GM18517 (cell line): ENCODE measurements at regions not wholly inside any gene's neighbourhood (a gene's known extent, or its start where the extent isn't known, plus 50 kb on each side); places are given as distances from the start of the nearest gene placed in this dataset.
"Not testable (repeated sequence)": the region's sequence is repeated elsewhere in the genome, so short reads cannot be mapped to it uniquely, and the experiment has no call there.

Experiments
- ATAC-seq: cut with Tn5 transposase; IDR thresholded peaks from one replicate; pipeline ENCODE4 v1.9.1; 2021; ENCODE audit warnings: mild to moderate bottlenecking, moderate library complexity; ENCODE audit not compliant: unreplicated experiment

- no peak for ATAC-seq
Measured at GRCh38 chr13:44051918-44052675, 172.4 kb downstream of the LACC1 start.

- ATAC-seq = no peak
Measured at GRCh38 chr13:44052780-44053184, 173.1 kb downstream of the LACC1 start.

GRCh38 chr13:44053208-44053607 lies 173.5 kb downstream of the LACC1 start:
- no peak for ATAC-seq

- ATAC-seq = no peak
Measured at GRCh38 chr13:44054525-44054924, 174.8 kb downstream of the LACC1 start.

GRCh38 chr13:44055681-44056080 lies 176.0 kb downstream of the LACC1 start:
- ATAC-seq = not testable (repeated sequence)

GRCh38 chr13:44058067-44058466 lies 178.4 kb downstream of the LACC1 start:
- ATAC-seq = no peak

- no peak for ATAC-seq
Measured at GRCh38 chr13:44058624-44059215, 179.0 kb downstream of the LACC1 start.

- ATAC-seq = no peak
Measured at GRCh38 chr13:44061876-44062275, 182.2 kb downstream of the LACC1 start.

- no peak for ATAC-seq
Measured at GRCh38 chr13:44063467-44063866, 183.8 kb downstream of the LACC1 start.

- no peak for ATAC-seq
Measured at GRCh38 chr13:44063881-44064280, 184.2 kb downstream of the LACC1 start.

- ATAC-seq = no peak
Measured at GRCh38 chr13:44064357-44064756, 184.7 kb downstream of the LACC1 start.

- no peak for ATAC-seq
Measured at GRCh38 chr13:44068169-44068568, 188.5 kb downstream of the LACC1 start.

- ATAC-seq = no peak
Measured at GRCh38 chr13:44068737-44069136, 189.0 kb downstream of the LACC1 start.

GRCh38 chr13:44072536-44072935 lies 192.8 kb downstream of the LACC1 start:
- no peak for ATAC-seq

- no peak for ATAC-seq
Measured at GRCh38 chr13:44074611-44075010, 194.9 kb downstream of the LACC1 start.

GRCh38 chr13:44075113-44075512 lies 195.4 kb downstream of the LACC1 start:
- no peak for ATAC-seq

- no peak for ATAC-seq
Measured at GRCh38 chr13:44078806-44079376, 199.2 kb downstream of the LACC1 start.

GRCh38 chr13:44079413-44080205 lies 199.9 kb downstream of the LACC1 start:
- ATAC-seq = no peak

- ATAC-seq = no peak
Measured at GRCh38 chr13:44084146-44084545, 204.4 kb downstream of the LACC1 start.

GRCh38 chr13:44086389-44086788 lies 206.7 kb downstream of the LACC1 start:
- ATAC-seq = no peak

- ATAC-seq = no peak
Measured at GRCh38 chr13:44088411-44088810, 208.7 kb downstream of the LACC1 start.
